ENCODE measurements at regions not wholly inside any gene's neighbourhood (a gene's known extent, or its start where the extent isn't known, plus 50 kb on each side); places are given as distances from the start of the nearest gene placed in this dataset.

DNA sequence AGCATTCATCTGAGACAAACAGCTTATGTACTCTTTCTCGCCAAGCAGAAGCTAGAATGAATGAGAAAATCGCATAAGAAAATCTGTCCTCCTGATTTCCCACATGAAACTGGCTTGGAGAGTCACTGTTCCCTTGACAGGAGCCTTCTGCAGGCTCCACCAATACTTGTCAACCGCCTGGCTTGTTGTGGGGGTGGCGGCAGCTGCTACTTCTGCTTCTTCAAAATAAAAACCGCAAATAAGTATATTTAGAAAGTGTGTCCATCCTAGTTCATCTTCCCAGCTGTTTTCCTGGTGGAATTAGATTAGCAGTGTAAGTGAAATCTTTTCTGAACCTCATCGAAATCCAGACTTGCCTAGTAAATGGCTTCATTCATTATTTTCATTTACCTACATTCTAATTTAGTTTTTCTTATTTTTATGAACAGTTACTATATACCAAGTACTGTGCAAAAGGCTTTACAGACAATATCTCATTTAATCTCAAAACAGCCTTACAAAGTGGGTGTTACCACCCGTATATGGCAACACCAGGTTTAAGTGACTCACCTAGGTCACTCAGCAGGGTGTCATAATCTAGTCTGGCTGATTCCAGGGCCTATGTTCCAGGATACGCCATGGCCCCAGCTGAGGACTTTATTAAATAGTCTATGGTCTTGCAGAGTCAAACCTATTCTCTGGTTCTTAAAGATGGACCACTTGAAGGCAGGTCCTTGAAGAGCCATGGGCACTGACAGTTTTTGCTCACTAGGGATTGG is 104.6 kb upstream of the IGFBP7 start:
- Histone ChIP-seq H3K9ac (ENCODE audit: low read length) (no peak overlapping the region), H3K27me3 (ENCODE audit: control insufficient read depth, insufficient read depth, low read length) (no peaks in the 10 kb centered on the region), H3K27ac (ENCODE audit: low read depth, low read length) (no peak overlapping the region), H3K4me3 (ENCODE audit: low read length) (no peak overlapping the region), H3K36me3 (ENCODE audit: control insufficient read depth, insufficient read depth, low read length) (no peaks in the 10 kb centered on the region), H3K4me1 (ENCODE audit: control insufficient read depth, insufficient read depth, low read length) (no peaks in the 10 kb centered on the region)

DNA sequence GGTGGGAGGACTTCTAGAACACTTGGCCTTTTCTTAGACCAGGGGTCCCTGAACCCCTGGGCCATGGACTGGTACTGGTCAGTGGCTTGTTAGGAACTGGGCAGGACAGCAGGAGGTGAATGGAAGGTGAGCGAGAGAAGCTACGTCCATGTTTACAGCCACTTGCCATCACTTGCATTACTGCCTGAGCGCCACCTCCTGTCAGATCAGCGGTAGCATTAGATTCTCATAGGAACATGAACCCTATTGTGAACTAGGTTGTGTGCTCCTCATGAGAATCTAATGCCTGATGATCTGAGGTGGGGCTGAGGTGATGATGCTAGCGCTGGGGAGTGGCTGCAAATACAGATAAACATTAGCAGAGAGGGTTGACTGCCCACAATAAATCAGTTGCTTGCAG is 100.9 kb upstream of the IGFBP7 start:
- no peaks in the 10 kb centered on the region for H3K36me3 ChIP-seq (ENCODE audit: control insufficient read depth, insufficient read depth, low read length)
- H3K9ac ChIP-seq (ENCODE audit: low read length): no peak overlapping the region
- no peaks in the 10 kb centered on the region for H3K27me3 ChIP-seq (ENCODE audit: control insufficient read depth, insufficient read depth, low read length)
- no peak overlapping the region for H3K27ac ChIP-seq (ENCODE audit: low read depth, low read length)
- no peak overlapping the region for H3K4me3 ChIP-seq (ENCODE audit: low read length)
- H3K4me1 ChIP-seq (ENCODE audit: control insufficient read depth, insufficient read depth, low read length): no peaks in the 10 kb centered on the region

DNA sequence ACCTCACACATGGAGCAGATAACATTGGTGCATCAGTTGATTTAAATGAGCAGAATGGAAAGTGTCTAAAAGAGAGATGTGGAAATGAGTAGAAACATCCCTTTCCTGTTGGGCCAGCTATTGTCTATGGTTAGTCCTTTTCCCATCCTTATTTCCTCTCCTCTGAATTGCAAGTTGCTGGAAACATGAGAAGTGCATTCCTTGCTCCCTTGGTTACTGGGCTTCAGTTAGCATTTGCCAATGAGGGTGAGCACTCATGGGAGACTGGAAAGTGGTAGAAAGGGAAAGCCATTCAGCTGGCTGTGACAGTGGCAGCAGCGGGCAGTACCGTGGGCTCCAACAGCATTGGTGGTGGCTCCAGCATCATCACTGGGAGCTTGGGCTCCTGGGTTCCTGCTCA is 96.0 kb upstream of the IGFBP7 start:
- Histone ChIP-seq H3K36me3 (ENCODE audit: control insufficient read depth, insufficient read depth, low read length) (no peaks in the 10 kb centered on the region), H3K9ac (ENCODE audit: low read length) (no peak overlapping the region), H3K27ac (ENCODE audit: low read depth, low read length) (no peak overlapping the region), H3K4me1 (ENCODE audit: control insufficient read depth, insufficient read depth, low read length) (no peaks in the 10 kb centered on the region), H3K4me3 (ENCODE audit: low read length) (no peak overlapping the region), H3K27me3 (ENCODE audit: control insufficient read depth, insufficient read depth, low read length) (no peaks in the 10 kb centered on the region)

DNA sequence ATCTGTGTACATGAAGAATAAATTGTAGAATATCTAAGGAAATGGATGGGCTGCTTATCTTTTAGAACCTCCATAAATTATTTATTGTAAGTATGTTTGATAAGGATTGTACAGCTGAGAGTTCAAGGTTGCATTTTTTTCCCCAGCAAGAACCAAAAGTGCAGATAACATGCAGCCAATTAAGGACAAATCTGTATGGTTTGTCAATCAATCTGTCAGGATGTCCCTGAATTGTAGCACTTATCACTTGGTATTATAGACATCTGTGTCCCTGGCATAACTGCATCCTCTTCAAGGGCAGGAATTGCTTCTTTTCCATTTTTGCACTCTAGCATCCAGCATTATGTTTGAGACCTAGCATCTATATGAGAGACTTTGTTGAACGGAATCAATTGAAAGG is 95.4 kb upstream of the IGFBP7 start:
- H3K36me3 ChIP-seq (ENCODE audit: control insufficient read depth, insufficient read depth, low read length): no peaks in the 10 kb centered on the region
- H3K27me3 ChIP-seq (ENCODE audit: control insufficient read depth, insufficient read depth, low read length): no peaks in the 10 kb centered on the region
- no peak overlapping the region for H3K27ac ChIP-seq (ENCODE audit: low read depth, low read length)
- H3K4me3 ChIP-seq (ENCODE audit: low read length): no peak overlapping the region
- no peaks in the 10 kb centered on the region for H3K4me1 ChIP-seq (ENCODE audit: control insufficient read depth, insufficient read depth, low read length)
- no peak overlapping the region for H3K9ac ChIP-seq (ENCODE audit: low read length)

DNA sequence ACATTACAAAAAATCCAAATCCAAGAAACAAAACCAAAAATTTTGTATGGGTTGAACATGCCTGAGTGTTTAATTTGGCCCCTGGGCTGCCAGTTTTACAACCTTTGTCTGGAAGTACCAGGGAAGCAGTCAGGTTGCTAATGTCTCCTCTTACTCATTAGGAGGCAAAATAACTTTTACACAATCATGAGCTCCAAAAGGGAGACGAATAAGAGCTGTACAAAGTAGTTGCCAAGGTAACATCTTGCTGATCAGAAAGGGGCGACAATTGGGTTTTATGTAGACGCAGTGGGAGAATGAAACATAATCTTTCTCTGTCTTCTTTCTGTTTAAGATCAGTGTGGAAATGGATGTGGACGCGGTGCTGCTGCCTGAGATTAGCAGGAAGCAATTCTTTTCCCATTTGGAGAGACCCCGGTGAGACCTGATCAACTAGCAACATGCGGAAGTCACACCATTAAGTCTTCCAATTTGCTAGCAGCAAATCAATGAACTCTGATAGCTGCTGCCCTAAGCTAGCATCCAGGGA is 90.7 kb upstream of the IGFBP7 start:
- no peaks in the 10 kb centered on the region for H3K4me1 ChIP-seq (ENCODE audit: control insufficient read depth, insufficient read depth, low read length)
- H3K4me3 ChIP-seq (ENCODE audit: low read length): no peak overlapping the region
- H3K27ac ChIP-seq (ENCODE audit: low read depth, low read length): no peak overlapping the region
- H3K9ac ChIP-seq (ENCODE audit: low read length): no peak overlapping the region
- no peaks in the 10 kb centered on the region for H3K36me3 ChIP-seq (ENCODE audit: control insufficient read depth, insufficient read depth, low read length)
- H3K27me3 ChIP-seq (ENCODE audit: control insufficient read depth, insufficient read depth, low read length): no peaks in the 10 kb centered on the region

DNA sequence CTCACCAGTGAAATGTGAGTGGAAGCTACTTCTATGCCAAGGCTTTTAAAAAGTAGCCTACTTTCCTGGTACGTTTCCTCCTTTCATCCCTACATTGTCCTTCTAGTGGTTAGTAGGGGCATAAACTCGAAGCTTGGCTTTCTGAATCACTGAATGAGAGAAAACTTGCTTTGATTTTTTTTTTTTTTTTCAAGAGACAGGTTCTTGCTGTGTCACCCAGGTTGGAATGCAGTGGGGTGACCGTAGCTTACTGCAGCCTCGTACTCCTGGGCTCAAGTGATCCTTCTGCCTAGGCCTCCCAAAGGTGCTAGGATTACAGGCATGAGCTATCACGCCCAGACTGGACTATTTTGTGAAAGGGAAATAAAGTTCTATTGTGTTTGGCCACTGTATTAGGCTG is 89.1 kb upstream of the IGFBP7 start:
- no peaks in the 10 kb centered on the region for H3K36me3 ChIP-seq (ENCODE audit: control insufficient read depth, insufficient read depth, low read length)
- H3K27ac ChIP-seq (ENCODE audit: low read depth, low read length): no peak overlapping the region
- no peak overlapping the region for H3K9ac ChIP-seq (ENCODE audit: low read length)
- no peak overlapping the region for H3K4me3 ChIP-seq (ENCODE audit: low read length)
- no peaks in the 10 kb centered on the region for H3K27me3 ChIP-seq (ENCODE audit: control insufficient read depth, insufficient read depth, low read length)
- peaks cover under 1% of the 10 kb centered on the region for H3K4me1 ChIP-seq (ENCODE audit: control insufficient read depth, insufficient read depth, low read length)

DNA sequence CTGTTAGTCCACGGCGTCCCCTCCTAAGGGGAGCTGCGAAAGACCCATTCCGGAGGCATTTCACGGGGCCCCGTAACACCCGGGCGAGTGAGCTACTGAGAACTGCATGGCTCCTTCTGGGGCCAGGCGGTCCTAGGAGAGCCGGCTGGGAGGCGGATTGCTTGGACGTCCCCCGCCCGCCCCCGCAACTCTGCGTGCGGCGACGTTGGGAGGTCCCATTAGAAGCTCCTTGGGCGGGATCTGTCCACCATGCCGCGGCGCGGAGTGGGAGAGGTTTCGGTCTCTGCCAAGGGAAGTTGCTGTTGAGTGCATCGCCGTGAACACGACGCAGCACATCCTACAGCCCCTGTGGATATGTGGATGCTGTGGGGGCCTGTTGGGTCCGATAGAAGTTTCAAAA is 85.4 kb upstream of the IGFBP7 start:
- Histone ChIP-seq H3K27me3 (ENCODE audit: control insufficient read depth, insufficient read depth, low read length) (no peaks in the 10 kb centered on the region), H3K4me3 (ENCODE audit: low read length) (no peak overlapping the region), H3K4me1 (ENCODE audit: control insufficient read depth, insufficient read depth, low read length) (peaks cover 13% of the 10 kb centered on the region), H3K27ac (ENCODE audit: low read depth, low read length) (no peak overlapping the region), H3K9ac (ENCODE audit: low read length) (no peak overlapping the region), H3K36me3 (ENCODE audit: control insufficient read depth, insufficient read depth, low read length) (no peaks in the 10 kb centered on the region)

DNA sequence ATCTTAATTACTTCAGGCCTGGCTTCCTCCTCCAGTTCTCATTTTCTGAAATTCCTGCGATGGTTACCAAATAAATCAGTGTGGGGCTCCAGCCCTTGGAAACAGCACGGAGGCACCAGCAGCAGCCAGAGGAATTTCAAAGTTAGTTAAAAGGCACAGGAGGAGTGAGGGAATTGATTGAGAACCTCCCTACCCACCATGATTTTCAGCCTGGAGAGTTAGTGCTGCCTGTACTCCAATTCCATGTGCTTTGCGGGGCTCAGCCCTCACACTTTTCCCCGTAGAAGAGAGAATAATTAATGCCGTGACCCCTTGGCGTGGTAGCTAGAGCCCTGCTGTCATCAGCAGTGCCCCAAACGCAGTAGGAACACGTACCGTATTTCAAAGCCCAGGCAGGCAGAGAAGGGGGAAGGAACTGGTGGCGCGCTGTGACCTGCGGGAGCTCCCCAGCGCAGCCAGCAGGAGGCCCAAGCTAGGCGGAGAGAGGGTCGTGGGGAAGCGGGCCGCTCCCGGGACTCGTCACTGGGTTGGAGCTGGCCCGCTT is 84.0 kb upstream of the IGFBP7 start:
- Histone ChIP-seq H3K36me3 (ENCODE audit: control insufficient read depth, insufficient read depth, low read length) (no peaks in the 10 kb centered on the region), H3K9ac (ENCODE audit: low read length) (no peak overlapping the region), H3K4me1 (ENCODE audit: control insufficient read depth, insufficient read depth, low read length) (peaks cover 14% of the 10 kb centered on the region), H3K4me3 (ENCODE audit: low read length) (no peak overlapping the region), H3K27me3 (ENCODE audit: control insufficient read depth, insufficient read depth, low read length) (no peaks in the 10 kb centered on the region), H3K27ac (ENCODE audit: low read depth, low read length) (peak overlapping the region; percentile 41)

DNA sequence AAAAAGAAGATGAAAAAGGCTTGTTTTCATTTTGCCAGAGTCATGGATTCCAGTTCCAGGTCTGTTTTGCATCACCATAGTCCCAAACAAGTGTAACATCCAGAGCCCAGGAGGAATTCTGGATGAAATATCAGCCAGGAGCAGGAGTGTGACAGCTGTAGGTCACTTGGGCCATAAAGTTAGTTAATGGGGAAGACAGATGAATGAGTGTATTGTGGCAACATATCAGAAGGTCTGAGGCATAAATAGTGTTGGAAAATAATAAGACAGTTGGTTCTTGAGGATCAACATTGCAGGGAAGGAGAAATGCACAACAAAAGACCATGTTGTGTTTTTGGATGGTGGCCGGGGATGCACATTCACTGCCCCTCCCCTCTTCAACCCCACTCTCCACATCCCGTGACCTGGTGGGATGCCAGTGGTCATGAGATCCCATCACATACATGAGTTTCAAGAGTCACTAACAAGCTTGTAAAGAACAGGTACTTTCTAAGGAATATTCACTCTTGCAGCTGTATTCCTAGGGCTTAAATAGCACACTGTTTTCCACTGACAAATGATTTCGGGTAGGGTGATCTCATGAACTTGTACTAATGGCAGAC is 83.1 kb upstream of the IGFBP7 start:
- Histone ChIP-seq H3K4me1 (ENCODE audit: control insufficient read depth, insufficient read depth, low read length) (peaks cover 14% of the 10 kb centered on the region), H3K9ac (ENCODE audit: low read length) (no peak overlapping the region), H3K27ac (ENCODE audit: low read depth, low read length) (peak overlapping the region; percentile 41), H3K36me3 (ENCODE audit: control insufficient read depth, insufficient read depth, low read length) (no peaks in the 10 kb centered on the region), H3K4me3 (ENCODE audit: low read length) (no peak overlapping the region), H3K27me3 (ENCODE audit: control insufficient read depth, insufficient read depth, low read length) (no peaks in the 10 kb centered on the region)

DNA sequence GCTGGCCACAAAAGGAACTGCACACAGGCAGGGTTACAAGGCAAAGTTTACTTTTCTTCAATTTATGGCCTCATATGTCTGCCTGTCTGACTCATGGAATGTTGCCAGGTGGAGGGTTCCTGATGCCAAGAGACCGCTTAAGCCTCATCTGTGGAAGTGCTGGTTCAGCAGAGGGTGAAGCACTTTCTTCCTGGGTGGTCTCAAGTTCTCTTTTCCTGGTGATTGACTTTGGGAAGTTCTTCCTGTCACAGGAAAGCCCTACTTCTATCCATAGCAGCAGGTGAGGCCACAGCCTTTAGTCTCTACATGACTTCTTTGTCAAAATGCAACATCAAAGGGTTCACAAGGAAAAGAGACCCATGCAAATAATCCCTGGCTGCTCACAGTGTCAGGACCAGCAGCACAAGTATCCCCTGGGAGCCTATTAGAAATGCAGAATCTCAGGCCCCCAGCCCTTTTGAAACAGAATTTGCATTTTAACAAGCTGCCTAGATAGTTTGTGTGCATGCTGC is 81.4 kb upstream of the IGFBP7 start:
- H3K4me1 ChIP-seq (ENCODE audit: control insufficient read depth, insufficient read depth, low read length): peaks cover 14% of the 10 kb centered on the region
- H3K27ac ChIP-seq (ENCODE audit: low read depth, low read length): no peak overlapping the region
- no peak overlapping the region for H3K9ac ChIP-seq (ENCODE audit: low read length)
- H3K27me3 ChIP-seq (ENCODE audit: control insufficient read depth, insufficient read depth, low read length): no peaks in the 10 kb centered on the region
- H3K4me3 ChIP-seq (ENCODE audit: low read length): no peak overlapping the region
- H3K36me3 ChIP-seq (ENCODE audit: control insufficient read depth, insufficient read depth, low read length): no peaks in the 10 kb centered on the region

DNA sequence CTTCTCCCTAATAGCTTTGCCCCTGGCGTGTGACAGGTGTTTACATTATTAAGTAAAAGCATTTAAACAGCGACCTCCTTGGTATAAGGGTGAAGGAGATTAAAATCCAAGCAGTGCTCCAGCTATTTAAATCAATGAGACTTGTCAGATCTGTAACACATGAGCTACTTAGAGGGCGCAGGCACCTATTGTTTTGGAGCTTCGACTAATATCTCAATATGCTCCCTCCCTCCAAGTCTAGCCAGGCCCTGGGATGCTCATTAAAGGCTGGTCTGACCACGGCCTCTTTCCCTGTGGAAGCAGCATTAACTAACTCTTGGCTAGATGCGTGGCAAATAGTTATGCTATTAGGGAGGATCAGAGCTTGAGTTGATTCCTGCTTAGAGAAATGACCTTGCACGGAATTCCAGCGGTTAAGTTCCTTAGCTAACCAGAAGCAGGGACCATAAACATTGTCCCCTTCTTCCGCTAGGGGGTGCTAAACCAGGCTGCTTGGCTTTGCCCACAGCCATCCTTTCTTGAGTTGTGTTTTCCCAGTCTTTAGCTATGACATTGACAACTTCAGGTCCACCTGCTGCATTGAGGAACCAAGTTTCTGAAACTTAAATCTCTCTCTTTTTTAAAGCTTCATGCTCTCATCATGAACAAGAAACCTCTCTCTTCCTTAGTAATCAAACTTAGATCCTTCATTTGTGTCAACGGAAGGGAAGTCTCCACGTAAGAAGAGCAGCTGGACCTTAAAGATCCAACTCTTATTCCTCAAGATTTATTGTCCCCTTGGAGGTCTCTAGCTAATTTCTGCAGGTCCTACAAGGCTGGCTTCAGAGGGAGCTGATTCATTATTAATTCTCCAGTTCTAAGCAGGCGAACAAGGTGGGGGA is 80.7 kb upstream of the IGFBP7 start:
- Histone ChIP-seq H3K9ac (ENCODE audit: low read length) (no peak overlapping the region), H3K4me3 (ENCODE audit: low read length) (peak overlapping the region; percentile 4), H3K27ac (ENCODE audit: low read depth, low read length) (no peak overlapping the region), H3K27me3 (ENCODE audit: control insufficient read depth, insufficient read depth, low read length) (no peaks in the 10 kb centered on the region), H3K36me3 (ENCODE audit: control insufficient read depth, insufficient read depth, low read length) (no peaks in the 10 kb centered on the region), H3K4me1 (ENCODE audit: control insufficient read depth, insufficient read depth, low read length) (peaks cover 14% of the 10 kb centered on the region)

DNA sequence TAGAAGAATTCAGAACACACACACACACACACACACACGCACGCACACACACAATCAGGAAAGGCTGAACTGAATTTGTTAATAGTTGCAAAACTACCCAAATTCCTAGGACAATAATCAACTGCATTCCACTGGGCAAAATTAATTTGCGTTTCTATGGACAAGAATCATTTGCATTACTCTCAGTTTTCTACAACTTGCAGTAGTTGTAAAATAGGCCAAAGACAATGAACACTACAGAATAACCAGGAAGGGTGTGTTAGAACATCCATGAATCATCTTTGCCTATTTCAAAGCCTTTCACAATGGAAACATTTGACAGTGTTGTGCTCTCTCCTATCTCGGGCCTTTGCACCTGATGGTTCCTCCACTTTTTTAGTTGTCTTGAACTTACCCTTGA is 77.1 kb upstream of the IGFBP7 start:
- H3K27me3 ChIP-seq (ENCODE audit: control insufficient read depth, insufficient read depth, low read length): no peaks in the 10 kb centered on the region
- no peak overlapping the region for H3K9ac ChIP-seq (ENCODE audit: low read length)
- no peak overlapping the region for H3K27ac ChIP-seq (ENCODE audit: low read depth, low read length)
- H3K4me3 ChIP-seq (ENCODE audit: low read length): no peak overlapping the region
- H3K4me1 ChIP-seq (ENCODE audit: control insufficient read depth, insufficient read depth, low read length): peaks cover 12% of the 10 kb centered on the region
- H3K36me3 ChIP-seq (ENCODE audit: control insufficient read depth, insufficient read depth, low read length): no peaks in the 10 kb centered on the region

All from rectal smooth muscle tissue (tissue), 1 donor.